Stimulated activated CD8-positive, alpha-beta memory T cell treated with anti-CD3 and anti-CD28 coated beads, Interleukin-4, amount 100 ng/mL, for 4 hours (primary cell): ENCODE measurements at regions not wholly inside any gene's neighbourhood (a gene's known extent, or its start where the extent isn't known, plus 50 kb on each side); places are given as distances from the start of the nearest gene placed in this dataset.

Experiments
- DNase-seq, 2 donors: peaks; one replicate each; pipeline ENCODE4 v3.0.0-alpha.2; 2020; ENCODE audit warnings: low read depth in 2 of 2, low spot score in 1 of 2

- no peak for DNase-seq
Measured at GRCh38 chr7:21084286-21084685, 297.6 kb upstream of the SP8 start.

DNA sequence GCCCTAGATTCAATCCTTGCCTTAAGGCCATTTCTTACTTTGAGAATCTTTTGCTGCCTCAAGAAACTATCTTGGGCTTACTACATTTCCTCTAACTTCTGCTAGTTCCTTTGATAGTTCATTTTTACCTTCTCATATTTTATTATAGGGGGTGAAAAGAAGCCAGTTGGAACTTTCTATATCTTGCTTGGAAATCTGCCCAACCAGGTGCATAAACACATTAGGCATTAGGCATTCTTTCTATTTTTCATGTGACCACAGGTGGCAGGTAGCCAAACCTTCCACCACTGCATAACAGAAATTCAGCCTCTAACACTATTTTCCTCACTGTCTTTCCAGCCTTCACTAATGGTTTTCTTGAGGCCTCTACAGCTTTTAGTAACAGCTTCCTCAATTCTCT lies 300.0 kb upstream of the SP8 start:
- no peak for DNase-seq

- DNase-seq = no peak
Measured at GRCh38 chr7:21089653-21090052, 303.0 kb upstream of the SP8 start.

- DNase-seq = no peak
Measured at GRCh38 chr7:21092766-21093702, 306.3 kb upstream of the SP8 start.

GRCh38 chr7:21094589-21094988 lies 307.9 kb upstream of the SP8 start:
- no peak for DNase-seq

- no peak for DNase-seq
Measured at GRCh38 chr7:21099432-21099831, 312.7 kb upstream of the SP8 start.

GRCh38 chr7:21099955-21100354 lies 313.3 kb upstream of the SP8 start:
- no peak for DNase-seq

GRCh38 chr7:21101541-21101940 lies 314.9 kb upstream of the SP8 start:
- no peak for DNase-seq

DNA sequence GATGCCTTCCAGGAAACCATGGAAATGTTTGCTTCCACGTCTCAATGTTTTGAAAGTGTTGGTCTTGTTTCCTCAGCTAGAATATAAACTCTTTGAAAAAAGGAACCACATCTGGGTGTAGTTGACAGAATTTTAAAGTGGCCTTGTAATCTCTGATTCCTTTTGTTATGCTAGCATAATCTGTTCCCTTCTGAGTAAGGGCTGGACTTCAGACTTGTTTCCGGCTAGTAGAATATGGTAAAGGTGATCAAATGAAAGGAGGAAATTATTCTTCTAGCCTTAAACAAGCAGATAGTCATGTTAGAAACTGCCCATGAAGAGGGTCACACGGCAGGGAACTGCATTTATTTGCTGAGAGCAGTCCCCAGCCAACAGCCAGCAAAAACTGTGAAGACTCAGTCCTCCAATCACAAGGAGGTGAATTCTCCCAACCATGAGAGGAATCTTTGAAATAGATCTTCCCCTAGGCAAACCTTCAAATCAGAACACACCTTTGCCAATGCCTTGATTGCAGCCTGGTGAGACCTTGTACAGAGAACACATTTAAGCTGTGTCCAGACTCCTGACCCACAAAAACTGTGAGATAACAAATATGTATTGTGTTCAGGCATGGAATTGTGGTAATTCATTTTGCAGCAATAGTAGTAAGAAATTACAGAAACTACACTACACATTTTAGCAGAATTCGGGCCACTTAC lies 316.9 kb upstream of the SP8 start:
- DNase-seq = no peak

DNA sequence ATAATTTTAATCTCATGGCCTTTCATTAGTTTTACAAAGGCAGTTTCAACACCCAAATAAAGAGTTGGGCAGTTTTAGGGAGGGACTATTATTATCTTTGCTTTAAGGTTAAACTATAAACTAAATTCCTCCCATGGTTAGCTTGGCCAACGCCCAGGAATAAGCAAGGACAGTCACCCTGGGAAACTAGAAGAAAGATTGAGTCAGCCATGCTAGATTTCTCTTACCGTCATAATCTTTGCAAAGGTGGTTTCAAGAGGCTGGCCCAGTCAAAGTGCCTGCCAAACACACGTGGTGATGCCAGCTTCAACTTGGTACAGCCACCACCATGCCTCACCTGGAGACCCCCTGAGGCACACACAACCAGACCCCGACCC lies 317.4 kb upstream of the SP8 start:
- no peak for DNase-seq

DNA sequence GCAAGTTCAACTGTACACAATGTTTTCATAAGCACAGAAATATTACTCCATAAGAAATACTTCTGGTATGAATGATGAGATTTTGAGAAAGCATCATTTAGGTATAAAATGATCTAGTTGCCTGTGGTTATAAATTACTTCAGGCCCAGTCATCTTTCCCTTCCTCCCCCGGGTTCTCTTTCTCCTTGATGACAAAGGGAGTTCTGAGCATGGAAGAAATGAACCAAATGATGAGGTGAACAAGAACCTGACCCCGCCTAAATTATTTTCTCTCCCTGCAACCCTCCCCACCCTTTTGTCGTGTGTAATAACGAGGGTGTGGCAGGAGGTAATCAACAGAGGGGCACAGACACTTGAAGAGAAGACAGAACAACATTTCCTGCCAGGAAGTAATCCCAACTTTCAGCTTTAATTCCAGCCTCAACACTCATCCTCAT lies 319.6 kb upstream of the SP8 start:
- DNase-seq = no peak

DNA sequence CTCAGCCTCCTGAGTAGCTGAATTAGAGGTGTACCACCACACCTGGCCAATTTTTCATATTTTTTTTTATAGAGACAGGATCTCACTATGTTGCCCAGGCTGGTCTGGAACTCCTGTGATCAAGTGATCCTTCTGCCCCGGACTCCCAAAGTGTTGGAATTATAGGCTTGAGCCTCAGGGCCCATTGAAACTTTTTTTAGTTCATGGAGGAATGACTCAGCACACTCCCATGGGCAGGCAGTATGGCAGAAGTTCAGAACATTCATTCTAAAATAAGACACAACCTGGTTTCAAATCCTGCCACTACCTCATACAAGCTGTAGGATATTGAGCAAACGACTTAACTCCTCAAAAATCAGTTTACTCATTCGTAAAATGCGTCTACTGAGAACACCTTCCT lies 320.4 kb upstream of the SP8 start:
- no peak for DNase-seq

DNA sequence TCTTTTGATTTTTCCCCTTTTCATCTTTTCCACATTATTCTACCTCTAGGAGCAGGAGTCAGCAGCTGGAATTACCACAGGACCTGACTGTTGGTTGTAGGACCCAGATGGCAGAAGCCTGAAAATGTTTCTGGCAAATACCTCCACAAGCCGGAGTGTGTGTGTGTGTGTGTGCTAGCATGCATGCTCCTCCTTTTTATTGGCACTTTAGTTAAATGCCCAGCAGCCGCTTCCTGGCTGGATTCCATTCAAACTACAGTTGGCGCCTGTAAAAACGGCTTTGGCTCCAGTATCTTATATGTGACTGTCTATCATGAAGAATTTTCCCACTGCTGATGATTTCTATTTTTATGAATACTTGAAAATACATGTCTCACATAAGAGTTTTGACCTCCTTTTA lies 319.7 kb upstream of the SP4 start:
- no peak for DNase-seq

- DNase-seq = no peak
Measured at GRCh38 chr7:21113609-21114415, 314.1 kb upstream of the SP4 start.

DNA sequence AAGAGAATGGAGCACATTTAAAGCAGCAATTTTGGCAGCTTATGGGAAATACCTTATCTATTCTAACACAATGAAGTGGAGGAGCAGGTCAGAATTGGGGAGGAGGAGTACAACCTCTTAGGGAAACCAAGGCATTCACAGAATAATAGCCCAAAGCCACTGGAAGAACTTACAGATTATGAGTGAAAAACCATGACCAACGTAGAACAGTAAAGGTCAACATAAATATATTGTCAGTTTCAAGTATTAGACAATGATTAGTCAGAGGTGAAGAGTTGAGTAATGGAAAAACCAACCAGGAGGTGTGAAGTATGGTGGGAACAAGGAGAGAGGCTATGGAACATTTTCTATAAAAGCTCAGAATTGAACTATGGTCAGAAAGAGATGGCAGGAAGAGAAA lies 304.3 kb upstream of the SP4 start:
- no peak for DNase-seq

- DNase-seq = no peak
Measured at GRCh38 chr7:21125297-21125696, 302.6 kb upstream of the SP4 start.

- DNase-seq = no peak
Measured at GRCh38 chr7:21128062-21128817, 299.6 kb upstream of the SP4 start.

GRCh38 chr7:21131897-21132296 lies 296.0 kb upstream of the SP4 start:
- no peak for DNase-seq

DNA sequence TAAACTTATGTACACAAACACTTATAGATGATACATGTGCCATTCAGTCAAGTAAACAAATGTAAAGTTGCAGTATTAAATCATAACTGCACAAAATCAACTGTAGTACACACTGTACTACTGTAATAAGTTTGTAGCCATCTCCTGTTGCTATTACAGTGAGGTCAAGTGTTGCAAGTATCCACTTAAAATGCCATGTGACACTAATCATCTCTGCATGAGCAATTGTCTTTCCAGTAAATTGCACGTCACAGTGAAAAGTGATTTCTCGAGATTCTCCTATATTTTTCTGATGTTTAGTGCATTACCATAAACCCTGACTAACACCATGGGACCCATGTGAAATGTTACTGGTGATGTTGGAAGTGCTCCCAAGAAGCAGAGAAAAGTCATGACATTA lies 293.3 kb upstream of the SP4 start:
- no peak for DNase-seq

GRCh38 chr7:21135437-21135836 lies 292.4 kb upstream of the SP4 start:
- DNase-seq = no peak

- DNase-seq = no peak
Measured at GRCh38 chr7:21137640-21138039, 290.2 kb upstream of the SP4 start.
